ENCODE measurements at regions not wholly inside any gene's neighbourhood (a gene's known extent, or its start where the extent isn't known, plus 50 kb on each side); places are given as distances from the start of the nearest gene placed in this dataset.
"Not testable (repeated sequence)": the region's sequence is repeated elsewhere in the genome, so short reads cannot be mapped to it uniquely, and the experiment has no call there.

DNA sequence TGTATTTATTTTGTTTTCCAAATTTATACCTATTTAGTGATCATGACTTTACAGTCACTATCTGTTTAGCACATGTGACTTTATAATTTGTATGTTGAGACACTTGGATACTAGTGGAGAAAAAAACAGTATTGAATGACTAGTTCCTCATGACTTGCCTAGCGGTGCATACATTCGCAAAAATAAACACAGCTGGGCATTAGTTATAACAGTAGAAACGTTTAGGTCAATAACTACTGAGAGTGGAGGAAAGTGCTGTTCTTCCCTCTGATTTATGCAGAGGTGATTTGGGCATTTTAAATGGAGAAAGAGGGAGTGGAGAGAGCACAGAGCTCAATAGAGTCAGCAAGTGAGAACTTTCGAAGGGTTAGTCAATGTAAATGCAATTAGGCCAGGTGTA is 1679.0 kb upstream of the B3GALT2 start:
- DNase-seq: no peak

DNA sequence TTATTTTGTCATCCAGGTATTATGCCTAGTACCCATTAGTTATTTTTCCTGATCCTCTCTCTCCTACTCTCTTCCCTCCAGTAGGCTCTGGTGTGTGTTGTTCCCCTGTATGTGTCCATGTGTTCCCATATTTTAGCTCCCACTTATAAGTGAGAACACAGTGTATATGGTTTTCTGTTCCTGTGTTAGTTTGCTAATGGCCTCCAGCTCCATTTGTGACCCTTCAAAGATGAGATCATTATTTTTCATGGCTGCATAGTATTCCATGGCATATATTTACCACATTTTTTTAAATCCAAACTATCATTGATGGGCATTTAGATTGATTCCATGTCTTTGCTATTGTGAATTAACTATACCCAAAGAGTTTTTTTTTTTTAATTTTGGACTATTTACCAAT is 1675.7 kb upstream of the B3GALT2 start:
- no peak for DNase-seq

GRCh38 chr1:194860248-194861201 is 1674.1 kb upstream of the B3GALT2 start:
- no peak for DNase-seq

GRCh38 chr1:194859481-194860154 is 1673.2 kb upstream of the B3GALT2 start:
- not testable (repeated sequence) for DNase-seq

DNA sequence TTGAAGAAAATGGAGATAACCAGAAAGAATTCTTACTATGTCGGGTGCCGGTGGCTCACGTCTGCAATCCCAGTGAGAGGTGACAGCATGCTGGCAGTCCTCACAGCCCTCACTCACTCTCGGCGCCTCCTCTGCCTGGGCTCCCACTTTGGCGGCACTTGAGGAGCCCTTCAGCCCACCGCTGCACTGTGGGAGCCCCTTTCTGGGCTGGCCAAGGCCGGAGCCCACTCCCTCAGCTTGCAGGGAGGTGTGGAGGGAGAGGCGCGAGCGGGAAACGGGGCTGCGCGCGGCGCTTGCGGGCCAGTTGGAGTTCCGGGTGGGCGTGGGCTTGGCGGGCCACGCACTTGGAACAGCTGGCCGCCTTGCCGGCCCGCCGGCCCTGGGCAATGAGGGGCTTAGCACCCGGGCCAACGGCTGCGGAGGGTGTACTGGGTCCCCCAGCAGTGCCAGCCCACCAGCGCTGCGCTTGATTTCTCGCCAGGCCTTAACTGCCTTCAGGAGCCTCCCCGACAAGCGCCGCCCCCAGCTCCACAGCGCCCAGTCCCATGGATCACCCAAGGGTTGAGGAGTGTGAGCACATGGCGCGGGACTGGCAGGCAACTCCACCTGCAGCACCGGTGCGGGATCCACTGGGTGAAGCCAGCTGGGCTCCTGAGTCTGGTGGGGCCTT is 1672.5 kb upstream of the B3GALT2 start:
- not testable (repeated sequence) for DNase-seq

DNA sequence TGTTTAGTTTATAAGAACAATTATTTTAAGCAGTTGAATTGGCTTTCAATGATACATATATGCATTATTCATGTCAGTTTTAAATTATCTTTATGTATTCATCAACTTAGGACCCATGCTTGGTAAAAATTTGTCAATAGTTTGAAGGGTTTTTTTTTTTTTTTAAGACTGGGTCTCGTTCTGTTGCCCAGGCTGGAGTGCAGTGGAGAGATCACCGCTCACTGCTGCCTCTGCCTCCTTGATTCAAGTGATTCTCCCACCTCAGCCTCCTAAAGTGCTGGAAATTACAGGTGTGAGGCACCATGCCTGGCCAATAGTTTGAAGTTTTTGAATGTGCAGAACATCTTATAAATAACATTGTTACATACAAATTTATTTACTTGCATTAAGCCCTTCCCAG is 1671.0 kb upstream of the B3GALT2 start:
- no peak for DNase-seq

DNA sequence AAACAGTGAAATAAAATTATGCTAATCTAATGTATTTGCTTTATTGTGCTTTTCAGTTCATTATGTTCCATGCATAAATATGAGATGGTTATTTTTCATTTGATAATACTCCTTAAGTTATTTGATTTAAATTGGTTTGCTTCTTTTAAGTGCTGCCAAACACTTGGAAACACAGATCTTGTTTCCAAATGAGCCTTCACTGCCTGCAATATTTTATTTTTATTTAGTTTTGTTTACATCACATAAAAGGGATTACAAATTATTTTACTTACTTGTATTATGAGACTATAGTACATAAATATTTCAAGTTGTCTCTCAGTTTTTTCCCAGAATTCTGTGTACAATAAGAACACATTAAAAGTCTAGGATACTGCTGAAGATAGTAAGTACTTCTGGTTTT is 1662.4 kb upstream of the B3GALT2 start:
- DNase-seq: no peak

DNA sequence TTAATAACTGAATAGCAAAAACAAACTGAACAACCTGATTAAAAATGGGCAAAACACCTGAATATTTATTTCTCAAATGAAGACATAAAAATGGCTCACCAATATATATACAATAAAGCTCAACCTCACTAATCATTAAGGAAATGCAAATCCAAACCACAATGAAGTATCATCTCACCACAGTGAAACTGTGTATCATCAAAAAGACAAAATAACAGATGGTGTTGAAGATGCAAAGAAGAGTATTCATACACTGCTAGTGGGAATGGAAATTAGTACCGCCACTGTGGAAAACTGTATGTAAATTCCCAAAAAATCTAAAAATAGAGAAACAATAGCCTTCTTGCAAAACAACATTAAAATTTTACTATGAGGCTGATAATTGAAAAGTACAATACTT is 1660.1 kb upstream of the B3GALT2 start:
- no peak for DNase-seq

DNA sequence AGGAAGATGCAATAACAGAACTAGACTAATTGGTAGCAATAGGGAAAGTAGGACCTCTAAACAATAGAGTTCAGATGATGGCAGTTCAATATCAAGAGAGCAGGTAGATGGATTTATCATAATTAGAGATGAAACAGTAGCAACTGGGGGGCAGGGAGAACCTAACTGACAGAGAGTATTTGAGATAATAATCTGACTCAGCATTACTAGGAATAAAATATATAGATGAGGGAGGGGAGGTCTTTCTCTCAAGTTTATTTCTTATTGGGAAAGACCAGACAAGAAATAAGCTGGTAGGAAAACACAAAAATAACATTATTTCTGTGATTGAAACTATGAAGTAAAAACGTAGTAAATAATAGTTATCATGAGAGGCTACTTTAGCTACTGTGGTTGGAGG is 1656.7 kb upstream of the B3GALT2 start:
- no peak for DNase-seq

DNA sequence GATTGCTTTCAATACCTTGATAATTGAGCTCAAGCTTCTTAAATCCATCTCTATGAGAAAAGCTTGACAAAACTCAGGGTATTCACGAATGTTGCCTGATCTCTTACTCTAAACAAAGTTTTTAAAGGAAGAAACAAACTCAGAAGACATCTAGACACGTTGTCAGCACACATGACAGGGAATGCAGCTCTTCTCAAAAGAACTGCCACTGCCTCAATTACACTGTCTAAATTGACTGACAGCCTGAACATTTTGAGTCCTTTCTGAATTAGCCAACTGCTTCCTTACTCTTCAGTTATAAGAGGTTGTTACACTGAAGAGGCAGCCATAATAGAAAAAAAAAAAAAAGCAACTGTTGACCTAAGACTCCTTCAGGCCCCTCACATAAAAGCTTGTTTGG is 1646.7 kb upstream of the B3GALT2 start:
- no peak for DNase-seq

DNA sequence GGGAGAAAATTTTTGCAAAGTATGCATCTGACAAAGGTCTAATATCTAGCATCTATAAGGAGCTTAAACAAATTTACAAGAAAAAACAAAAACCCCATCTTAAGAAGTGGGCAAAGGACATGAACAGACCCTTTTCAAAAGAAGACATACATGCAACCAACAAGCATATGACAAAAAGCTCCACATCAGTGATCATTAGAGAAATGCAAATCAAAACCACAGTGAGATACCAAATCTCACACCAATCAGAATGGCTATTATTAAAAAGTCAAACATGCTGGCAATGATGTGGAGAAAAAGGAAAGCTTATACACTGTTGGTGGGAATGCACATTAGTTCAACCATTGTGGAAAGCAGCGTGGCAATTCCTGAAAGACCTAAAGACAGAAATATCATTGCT is 1645.2 kb upstream of the B3GALT2 start:
- DNase-seq: not testable (repeated sequence)

- no peak for DNase-seq
These were observed 1644.0 kb upstream of the B3GALT2 start for GRCh38 chr1:194830387-194830786.

GRCh38 chr1:194829492-194829891 is 1643.1 kb upstream of the B3GALT2 start:
- peak; percentile 52 for DNase-seq

- DNase-seq: no peak
These were observed 1639.0 kb upstream of the B3GALT2 start for GRCh38 chr1:194825382-194825781.

GRCh38 chr1:194821091-194821490 is 1634.7 kb upstream of the B3GALT2 start:
- DNase-seq: no peak

DNA sequence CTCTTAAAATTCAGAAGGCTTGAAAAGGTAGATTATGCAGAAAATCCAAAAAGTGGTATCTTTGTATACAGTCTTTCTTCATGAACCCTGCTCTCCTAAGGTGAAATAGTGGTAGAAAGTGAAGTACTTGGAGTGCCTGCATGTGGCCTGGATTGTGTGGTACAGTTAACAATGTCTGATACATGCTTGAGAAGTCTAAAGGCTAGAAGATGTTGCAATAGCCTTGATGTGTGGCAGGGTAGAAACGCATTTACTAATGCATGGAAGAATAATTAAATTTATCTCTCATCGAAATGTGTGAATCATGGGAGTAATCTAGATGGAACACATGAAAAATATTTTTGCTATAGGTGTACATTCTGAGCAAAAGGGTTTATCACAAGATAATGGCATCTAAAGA is 1632.3 kb upstream of the B3GALT2 start:
- DNase-seq: no peak

- peak; percentile 26 for DNase-seq
These were observed 1630.4 kb upstream of the B3GALT2 start for GRCh38 chr1:194816859-194817258.

DNA sequence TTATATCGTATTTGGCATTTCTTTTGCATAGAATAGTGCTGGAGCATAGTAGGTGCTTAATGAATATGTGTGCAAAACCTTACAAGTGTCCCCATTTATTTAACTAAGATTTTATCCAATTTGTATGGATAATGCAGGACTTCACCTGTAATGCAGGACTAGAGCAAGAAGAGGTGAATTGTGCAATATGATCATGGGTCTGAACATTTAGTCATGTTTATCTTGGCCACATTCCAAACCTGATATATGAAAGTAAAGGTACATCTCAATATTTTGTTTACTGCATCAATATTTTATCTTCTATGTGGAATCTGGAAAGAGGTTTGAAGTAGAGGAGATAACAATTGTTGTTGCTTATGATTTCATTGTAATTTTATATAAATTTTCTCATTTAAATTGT is 1626.7 kb upstream of the B3GALT2 start:
- DNase-seq: no peak

- no peak for DNase-seq
These were observed 1623.3 kb upstream of the B3GALT2 start for GRCh38 chr1:194809665-194810064.

GRCh38 chr1:194809215-194809614 is 1622.8 kb upstream of the B3GALT2 start:
- DNase-seq: no peak

DNA sequence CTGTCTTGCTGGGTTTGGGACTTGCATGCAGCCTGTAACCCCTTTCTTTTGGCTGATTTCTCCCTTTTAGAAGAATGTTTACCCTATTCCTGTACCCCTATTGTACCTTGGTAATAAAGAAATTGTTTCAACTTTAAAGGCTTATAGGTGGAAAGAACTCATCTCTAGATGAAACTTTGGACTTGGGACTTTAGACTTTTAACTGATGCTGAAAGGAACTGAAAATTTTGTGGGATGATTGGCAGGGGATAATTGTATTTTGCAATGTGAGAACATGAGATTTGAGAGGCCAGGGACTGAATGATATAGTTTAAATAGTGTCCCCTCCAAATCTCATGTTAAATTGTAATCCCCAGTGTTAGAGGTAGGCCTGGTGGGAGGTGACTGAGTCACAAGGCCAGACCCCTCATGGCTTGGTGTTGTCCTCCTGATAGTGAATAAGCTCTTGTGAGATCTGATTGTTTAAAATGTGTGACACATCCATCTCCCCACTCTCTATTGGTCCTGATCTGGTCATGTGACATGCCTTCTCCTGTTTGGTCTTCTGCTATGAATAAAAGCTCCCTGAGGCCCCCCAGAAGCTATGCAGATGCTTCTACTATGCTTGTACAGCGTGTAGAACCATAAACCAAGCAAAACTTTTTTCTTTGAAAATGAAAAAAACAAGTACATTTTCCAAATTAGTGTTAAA is 1621.3 kb upstream of the B3GALT2 start:
- DNase-seq: no peak

- no peak for DNase-seq
These were observed 1616.2 kb upstream of the B3GALT2 start for GRCh38 chr1:194802572-194802971.

Data from fibroblast of skin of abdomen (primary cell).